SJSA1 (cell line): ENCODE measurements at regions not wholly inside any gene's neighbourhood (a gene's known extent, or its start where the extent isn't known, plus 50 kb on each side); places are given as distances from the start of the nearest gene placed in this dataset.

ENCODE experiments used
- DNase-seq, 2 experiments: peaks; one replicate each; pipeline ENCODE4 v3.0.0-alpha.2; 2015 to 2020; ENCODE audit warnings: low spot score in 2 of 2, low read depth in 1 of 2
- H3K27ac ChIP-seq: fragments of 250-450 bp; sonication (Bioruptor Pico); 2 replicates; pipeline ENCODE4 v1.5.1; 2020; ENCODE audit warnings: mild to moderate bottlenecking, moderate library complexity
- H3K27me3 ChIP-seq: fragments of 250-450 bp; sonication (Bioruptor Pico); replicated peaks from 2 replicates; pipeline ENCODE4 v1.5.1; 2020; ENCODE audit warnings: mild to moderate bottlenecking, moderate library complexity
- H3K36me3 ChIP-seq: fragments of 250-450 bp; sonication (Bioruptor Pico); 2 replicates; pipeline ENCODE4 v1.5.1; 2020; ENCODE audit warnings: mild to moderate bottlenecking
- H3K4me1 ChIP-seq: fragments of 250-450 bp; sonication (Bioruptor Pico); replicated peaks from 2 replicates; pipeline ENCODE4 v1.6.1; 2021; ENCODE audit warnings: mild to moderate bottlenecking
- H3K4me3 ChIP-seq: fragments of 250-450 bp; sonication (Bioruptor Pico); 2 replicates; pipeline ENCODE4 v1.5.1; 2020; ENCODE audit warnings: mild to moderate bottlenecking
- H3K9me3 ChIP-seq: fragments of 250-450 bp; sonication (Bioruptor Pico); replicated peaks from 2 replicates; pipeline ENCODE4 v1.5.1; 2020; ENCODE audit warnings: mild to moderate bottlenecking

DNA sequence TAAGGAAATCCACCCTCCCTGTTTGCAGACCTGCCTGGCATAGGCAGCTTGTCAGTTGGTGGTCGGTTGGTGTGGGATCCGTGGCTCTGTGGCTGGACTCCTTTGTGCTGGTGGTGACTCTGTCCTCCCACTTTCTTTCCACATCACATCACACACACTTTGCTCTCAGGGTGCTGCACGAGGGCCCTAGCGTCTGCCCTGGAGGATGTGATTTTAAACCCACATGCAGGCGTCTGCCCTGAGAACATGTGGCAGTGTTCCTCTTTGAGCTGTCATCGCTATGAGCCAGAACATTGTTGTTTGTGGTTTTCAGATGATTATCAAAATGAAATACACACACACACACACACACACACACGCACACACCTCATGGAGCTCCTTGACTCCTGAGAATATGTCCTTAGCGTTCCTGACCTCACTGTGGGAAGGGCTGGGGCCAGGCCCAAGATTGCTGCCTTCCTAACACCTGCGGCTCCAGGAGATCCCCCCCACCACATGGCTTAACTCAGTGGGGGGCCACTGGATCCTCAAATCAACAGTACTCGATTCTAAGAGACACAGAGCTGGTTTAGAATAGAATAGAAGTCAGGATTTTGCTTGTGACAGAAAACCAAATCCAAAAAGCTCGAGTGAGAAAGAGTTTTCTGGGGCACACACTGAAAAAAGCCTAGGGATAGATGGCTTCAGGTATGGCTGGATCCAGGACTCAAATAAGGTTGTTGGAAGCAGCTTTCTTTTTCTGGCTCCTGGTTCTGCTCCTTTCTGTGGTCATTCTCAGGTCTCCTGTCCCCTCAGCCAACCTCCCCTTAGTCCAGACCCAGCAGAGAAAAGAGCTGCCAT, 54.8 kb downstream of the RTP5 start:
- H3K36me3 ChIP-seq: no peaks in the 10 kb centered on the region
- H3K4me3 ChIP-seq: no peak overlapping the region
- H3K9me3 ChIP-seq: no peaks in the 10 kb centered on the region
- H3K27ac ChIP-seq: no peak overlapping the region
- no peaks in the 10 kb centered on the region for H3K4me1 ChIP-seq
- DNase-seq: no peak
- H3K27me3 ChIP-seq: peaks cover 43% of the 10 kb centered on the region

DNA sequence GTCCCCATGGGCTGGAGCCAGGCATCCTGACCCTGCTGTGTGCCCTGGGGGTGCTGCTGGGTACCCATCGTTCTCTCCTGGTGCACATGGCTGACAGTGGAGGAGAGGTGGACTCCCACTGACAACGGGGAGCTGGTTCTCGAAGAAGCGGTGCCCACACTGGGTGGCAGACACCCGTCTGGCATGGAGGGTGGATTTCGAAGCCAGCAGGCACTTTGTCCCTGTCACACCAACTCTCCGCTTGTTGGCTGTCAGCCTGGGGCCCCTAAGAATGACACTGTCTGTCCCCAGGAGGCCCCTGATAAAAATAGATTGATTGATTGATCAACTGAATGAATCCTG, 55.4 kb downstream of the RTP5 start:
- Histone ChIP-seq H3K4me1 (no peaks in the 10 kb centered on the region), H3K36me3 (no peaks in the 10 kb centered on the region)

DNA sequence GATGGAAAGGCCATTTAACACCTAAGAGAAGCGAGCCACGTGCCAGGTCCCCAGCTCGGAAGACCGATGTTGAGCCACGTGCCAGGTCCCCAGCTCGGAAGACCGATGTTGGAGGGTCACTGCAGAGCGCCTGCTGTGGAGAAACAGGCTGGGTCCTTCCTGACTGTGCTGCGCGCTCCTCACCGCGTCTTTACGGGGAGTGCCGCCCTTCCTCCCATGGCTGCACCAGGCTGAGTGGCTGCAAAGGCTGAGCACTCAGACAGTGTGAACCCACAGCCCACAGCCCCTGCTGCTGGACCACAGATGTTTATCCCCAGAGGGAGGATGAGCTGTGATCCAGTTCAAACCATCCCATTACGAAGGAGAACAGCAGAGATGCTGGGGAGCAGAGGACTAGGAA, 55.7 kb downstream of the RTP5 start:
- H3K4me1 ChIP-seq: no peaks in the 10 kb centered on the region
- peaks cover 43% of the 10 kb centered on the region for H3K27me3 ChIP-seq
- H3K27ac ChIP-seq: no peak overlapping the region
- no peaks in the 10 kb centered on the region for H3K9me3 ChIP-seq
- H3K4me3 ChIP-seq: no peak overlapping the region
- DNase-seq: peak in 1 of 2 experiments; percentile 36
- no peaks in the 10 kb centered on the region for H3K36me3 ChIP-seq

More for the DNA sequence above, 55.4 kb downstream of the RTP5 start:
- DNase-seq: no peak
- Histone ChIP-seq H3K4me3 (no peak overlapping the region), H3K27ac (no peak overlapping the region), H3K27me3 (peaks cover 43% of the 10 kb centered on the region), H3K9me3 (no peaks in the 10 kb centered on the region)

DNA sequence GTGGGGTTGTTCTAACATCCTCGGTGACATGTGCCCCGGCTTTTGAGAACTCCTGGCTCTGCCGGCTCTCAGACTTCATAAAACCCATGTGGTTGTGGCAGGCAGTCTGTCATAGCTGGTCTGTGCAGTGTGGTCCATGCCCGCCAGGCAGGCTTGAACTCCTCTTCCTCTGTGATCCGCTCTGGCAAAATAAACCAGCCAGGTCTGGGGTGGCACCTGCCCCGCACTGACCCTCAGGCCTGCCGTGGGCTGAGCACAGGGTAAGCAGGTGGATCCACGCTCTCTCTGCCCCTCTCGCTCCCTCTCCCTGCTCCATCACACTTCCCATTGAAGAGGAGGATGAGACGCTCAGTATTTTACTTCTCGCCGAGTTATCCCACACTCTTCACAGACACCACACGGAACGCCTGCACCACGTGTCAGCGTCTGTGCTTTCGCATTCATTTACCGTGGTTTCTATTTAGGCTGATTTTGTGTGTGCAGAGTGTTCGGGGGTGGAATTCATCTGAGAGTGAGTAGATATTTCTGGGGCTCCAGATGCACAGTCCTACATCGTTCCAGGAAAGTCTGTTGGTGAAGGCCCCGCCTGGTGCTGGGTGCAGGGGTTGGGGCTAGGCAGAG, 56.4 kb downstream of the RTP5 start:
- Histone ChIP-seq H3K4me3 (no peak overlapping the region), H3K36me3 (no peaks in the 10 kb centered on the region), H3K27me3 (peaks cover 39% of the 10 kb centered on the region), H3K4me1 (no peaks in the 10 kb centered on the region), H3K9me3 (no peaks in the 10 kb centered on the region), H3K27ac (no peak overlapping the region)
- DNase-seq: no peak

DNA sequence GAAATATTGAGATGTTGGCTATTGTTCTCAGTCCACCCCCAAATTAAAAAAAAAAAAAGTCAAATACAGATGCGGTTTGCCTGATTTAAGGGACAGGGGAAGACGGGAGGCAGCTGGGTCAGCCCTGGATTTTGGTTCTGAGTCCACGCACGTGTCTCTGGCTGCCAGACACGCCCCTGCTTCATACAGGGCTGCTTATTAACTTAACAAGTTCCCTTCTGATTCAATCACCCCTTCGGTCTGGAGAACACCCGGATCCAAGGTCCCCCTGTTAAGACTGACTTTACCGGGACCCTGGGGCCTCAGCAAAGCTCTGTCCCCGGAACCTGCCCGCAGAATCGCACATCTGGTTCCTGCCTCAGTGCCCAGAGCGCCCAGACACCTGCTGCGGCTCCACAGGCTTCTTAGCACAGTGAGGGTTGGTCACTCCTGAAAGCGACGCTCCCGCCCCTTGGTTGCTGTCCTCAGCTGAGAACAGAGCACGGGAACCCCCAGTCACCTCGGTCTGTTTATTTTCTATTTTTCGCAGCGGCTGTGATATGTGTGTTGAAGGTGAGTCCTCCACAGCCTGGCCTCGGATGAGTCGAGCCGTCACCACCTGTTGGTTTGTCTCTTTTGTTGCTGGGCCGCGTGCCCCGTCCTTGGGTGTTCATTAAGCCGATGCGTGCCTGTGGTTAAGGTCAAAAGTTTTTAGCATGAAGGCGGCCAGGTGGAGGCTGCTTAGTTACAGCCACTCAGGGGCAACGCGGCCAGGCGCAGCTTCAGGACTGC, 57.2 kb downstream of the RTP5 start:
- Histone ChIP-seq H3K27me3 (peaks cover 39% of the 10 kb centered on the region), H3K36me3 (no peaks in the 10 kb centered on the region), H3K27ac (no peak overlapping the region), H3K4me3 (no peak overlapping the region), H3K9me3 (no peaks in the 10 kb centered on the region), H3K4me1 (no peaks in the 10 kb centered on the region)
- DNase-seq: no peak

DNA sequence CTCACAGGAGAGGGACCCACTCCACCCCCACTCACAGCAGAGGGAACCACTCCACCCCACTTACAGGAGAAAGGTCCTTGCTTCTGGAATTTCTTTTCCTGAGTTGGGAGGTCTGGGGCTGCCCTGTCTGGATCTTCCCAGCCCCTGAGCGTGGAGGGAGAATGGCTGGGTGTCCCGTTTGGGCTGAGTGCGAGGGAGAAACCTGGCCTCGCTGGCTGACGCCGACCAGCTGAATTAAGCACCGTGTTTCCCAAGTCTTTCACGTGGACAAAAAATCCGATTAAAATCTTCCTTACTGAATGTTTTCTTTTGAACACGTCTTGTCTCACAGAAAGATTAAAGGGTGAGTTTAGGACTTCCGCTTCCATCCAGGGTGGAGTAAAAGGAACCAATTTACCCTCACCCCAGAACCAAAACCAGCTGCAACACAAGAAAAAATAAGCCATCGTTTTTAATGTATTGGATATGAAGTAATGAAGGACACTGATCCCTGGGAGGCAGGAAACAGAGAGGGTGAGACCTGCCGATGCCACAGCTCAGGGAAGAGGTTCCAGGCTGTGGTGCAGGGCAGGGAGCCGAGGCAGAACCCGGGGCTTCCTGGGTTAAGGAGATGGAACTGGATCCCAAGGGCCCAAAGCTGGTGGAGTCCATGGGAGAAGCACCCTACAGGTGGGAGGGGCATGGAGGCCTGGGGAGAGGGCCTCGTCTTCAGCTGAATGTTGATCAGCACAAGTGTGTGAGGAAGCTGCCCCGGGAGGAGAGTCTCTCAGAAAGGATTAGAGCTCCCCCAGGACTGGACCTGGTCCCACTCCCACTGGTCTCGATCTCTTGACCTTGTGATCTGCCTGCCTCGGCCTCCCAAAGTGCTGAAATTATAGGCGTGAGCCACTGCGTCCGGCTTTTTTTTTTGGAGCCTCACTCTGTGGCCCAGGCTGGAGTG, 60.3 kb downstream of the RTP5 start:
- DNase-seq: no peak
- no peaks in the 10 kb centered on the region for H3K36me3 ChIP-seq
- H3K4me1 ChIP-seq: peaks cover 24% of the 10 kb centered on the region
- no peaks in the 10 kb centered on the region for H3K9me3 ChIP-seq
- peaks cover 24% of the 10 kb centered on the region for H3K27me3 ChIP-seq
- H3K27ac ChIP-seq: no peak overlapping the region
- H3K4me3 ChIP-seq: no peak overlapping the region

DNA sequence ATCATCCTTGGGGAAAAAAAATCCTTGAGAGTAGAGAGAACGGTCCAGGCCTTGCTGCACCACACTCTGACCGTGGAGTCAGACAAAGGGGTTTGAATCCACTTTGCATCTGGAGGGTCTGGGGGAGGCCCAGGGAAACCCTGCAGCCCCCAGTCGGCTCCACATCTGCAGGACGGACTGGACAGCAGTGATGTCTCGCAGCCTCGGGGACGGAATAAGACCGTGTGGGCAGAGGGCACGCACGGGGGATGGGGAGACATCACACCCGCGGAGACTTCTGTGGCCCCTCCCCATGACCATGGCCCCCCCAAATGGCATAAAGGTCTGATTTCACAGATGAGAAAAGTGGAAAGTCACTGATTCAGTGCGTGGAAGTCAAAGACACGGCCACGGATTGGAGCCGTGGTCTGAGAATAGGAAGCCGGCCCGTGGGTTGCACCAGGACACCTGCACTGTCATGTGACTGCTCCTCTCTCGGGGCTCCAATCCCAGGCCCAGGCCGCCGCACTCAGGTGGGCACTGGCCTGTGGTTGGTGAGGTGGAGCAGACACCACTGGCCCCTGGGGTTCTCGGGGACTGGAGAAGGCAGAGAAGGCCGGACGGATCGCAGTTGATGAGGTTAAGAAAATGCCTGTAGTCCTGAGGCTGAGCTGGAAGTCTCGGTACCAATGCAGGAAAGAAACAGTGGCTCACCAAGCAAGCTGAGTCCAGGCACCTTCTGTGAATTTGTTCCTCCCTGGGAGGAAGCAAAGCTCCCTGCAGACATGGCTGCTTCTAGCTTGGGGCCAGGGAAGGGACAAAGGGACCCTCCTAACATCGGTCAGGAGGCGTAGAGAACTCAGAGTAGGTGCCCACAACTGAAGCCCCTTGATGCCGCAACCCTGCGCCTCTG, 61.8 kb downstream of the RTP5 start:
- peaks cover 37% of the 10 kb centered on the region for H3K4me1 ChIP-seq
- no peak overlapping the region for H3K4me3 ChIP-seq
- no peaks in the 10 kb centered on the region for H3K36me3 ChIP-seq
- no peak for DNase-seq
- H3K27me3 ChIP-seq: peaks cover 9% of the 10 kb centered on the region
- no peaks in the 10 kb centered on the region for H3K9me3 ChIP-seq
- H3K27ac ChIP-seq: no peak overlapping the region

DNA sequence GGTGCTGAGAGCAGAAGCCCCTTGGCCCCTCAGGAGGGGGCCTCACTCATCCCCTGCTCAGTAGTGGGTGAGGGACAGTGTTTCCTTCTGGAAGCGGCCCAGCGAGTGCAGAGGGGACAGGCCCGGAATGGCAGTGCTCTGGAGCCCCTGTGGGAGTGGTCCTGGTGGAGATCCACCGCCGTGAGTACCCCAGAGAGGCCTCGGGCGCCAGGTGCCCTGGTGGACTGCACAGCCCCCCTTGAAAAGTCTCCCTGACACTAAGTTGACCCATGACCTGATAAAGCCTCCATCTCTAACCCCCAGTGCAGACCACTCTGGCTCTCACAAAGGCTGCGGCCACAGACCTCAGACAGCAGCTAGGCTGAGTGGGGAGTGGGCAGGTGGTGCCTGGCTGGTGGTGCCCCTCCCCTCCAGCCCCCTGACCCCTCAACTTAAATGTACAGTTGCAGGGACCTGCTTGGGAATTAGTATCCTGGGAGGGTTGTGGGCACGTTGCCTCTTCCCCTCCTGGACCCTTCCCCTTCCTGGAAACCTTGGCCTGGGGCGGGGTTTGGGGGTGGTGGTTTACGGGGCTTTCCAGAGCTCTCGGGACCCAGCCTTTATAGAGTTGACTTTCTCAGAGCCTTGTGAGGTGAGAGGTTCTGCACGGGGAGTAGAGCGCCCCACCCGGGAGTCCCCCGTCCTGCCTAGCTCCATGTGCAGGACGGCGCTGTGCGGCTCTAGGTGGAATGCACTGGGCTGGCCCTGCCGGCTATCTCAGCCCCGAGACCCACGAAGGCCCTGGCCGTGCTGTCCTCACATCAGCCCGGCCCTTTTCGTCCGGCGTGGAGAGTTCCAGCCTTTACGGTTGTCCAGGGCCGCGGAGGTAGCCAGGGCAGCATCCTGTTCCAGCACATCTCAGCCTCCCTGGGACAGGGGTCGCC, 62.7 kb downstream of the RTP5 start:
- no peaks in the 10 kb centered on the region for H3K36me3 ChIP-seq
- DNase-seq: no peak
- H3K27ac ChIP-seq: no peak overlapping the region
- H3K9me3 ChIP-seq: no peaks in the 10 kb centered on the region
- H3K27me3 ChIP-seq: peaks cover 1% of the 10 kb centered on the region
- H3K4me3 ChIP-seq: no peak overlapping the region
- peaks cover 37% of the 10 kb centered on the region for H3K4me1 ChIP-seq

DNA sequence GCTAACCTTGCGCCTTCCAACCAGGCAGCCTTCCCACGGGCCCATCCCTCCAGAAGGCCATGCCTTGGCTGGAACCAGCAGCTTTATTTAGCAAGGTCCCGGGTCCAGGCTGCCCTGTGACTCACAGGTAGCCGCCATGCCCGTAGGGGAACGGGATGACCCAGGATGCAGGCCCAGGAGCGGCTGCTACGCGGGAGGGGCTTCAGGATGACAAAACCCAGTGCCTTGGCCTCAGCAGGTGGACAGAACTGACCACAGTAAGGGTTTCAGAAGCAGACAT, 63.3 kb downstream of the RTP5 start:
- Histone ChIP-seq H3K27me3 (no peaks in the 10 kb centered on the region), H3K36me3 (no peaks in the 10 kb centered on the region), H3K27ac (no peak overlapping the region), H3K9me3 (no peaks in the 10 kb centered on the region), H3K4me1 (peaks cover 37% of the 10 kb centered on the region), H3K4me3 (no peak overlapping the region)
- DNase-seq: no peak

DNA sequence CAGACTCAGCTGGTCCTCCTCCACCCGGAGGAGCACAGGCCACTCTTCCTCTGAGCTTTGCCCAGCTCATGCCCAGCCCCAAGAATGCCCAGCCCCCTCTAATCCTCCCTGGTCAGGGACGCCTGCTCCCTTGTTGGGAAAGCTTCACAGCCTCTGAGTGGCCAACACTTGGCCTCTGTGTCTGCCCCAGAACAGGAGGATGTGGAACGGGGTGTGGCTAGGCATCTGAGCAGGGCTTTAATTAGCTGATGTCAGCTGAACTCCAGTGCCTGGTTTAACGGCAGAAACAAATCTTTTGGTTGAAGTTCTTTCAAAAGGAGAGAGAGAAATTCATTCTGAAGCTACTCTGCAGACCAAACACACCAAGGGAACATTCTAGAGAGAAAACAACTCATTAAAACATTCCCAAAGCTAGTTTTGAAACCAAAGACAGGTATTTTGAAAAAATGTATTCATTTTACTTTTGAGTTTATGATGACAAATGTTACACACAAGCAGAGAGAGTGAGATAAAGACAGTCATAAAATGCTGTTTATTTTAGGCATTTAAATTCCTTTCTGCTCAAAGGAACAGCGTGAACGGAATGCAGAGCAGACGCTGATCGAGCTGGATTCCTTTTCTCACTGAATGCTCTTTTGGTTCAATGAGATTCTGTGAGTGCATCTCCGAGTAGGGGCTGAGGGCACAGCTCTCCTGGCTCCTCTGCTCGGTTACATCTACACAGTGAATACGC, 63.8 kb downstream of the RTP5 start:
- Histone ChIP-seq H3K36me3 (no peaks in the 10 kb centered on the region), H3K4me1 (peaks cover 37% of the 10 kb centered on the region), H3K4me3 (no peak overlapping the region), H3K27ac (no peak overlapping the region), H3K9me3 (no peaks in the 10 kb centered on the region), H3K27me3 (no peaks in the 10 kb centered on the region)
- peak in 1 of 2 experiments; percentile 52 for DNase-seq

DNA sequence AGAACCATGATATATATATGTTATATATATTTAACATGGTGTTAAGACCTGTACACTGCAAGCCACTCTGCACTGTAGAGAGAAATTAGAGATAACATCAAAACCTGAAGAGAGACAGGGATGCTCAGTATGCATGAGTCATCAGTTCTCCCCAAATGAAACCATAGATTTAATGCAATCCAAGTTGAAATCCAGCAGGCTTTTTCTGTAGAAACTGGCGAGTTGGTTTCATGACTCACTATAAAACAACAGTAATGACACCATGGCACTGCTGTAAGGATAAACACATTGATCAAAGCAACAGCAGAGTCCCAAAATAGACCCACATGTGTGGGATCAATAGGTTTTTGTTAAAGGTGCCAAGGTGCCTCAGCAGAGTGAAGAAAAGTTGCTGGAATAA, 65.8 kb downstream of the RTP5 start:
- Histone ChIP-seq H3K4me3 (no peak overlapping the region), H3K9me3 (peaks cover 2% of the 10 kb centered on the region; the same call in 1 of the 2 replicates), H3K36me3 (no peaks in the 10 kb centered on the region), H3K27me3 (no peaks in the 10 kb centered on the region), H3K27ac (no peak overlapping the region), H3K4me1 (peaks cover 37% of the 10 kb centered on the region)
- peak in 1 of 2 experiments; percentile 73 for DNase-seq
